LoVo (cell line): ENCODE measurements at regions not wholly inside any gene's neighbourhood (a gene's known extent, or its start where the extent isn't known, plus 50 kb on each side); places are given as distances from the start of the nearest gene placed in this dataset.

ENCODE experiments used
- DNase-seq: peaks from one replicate; pipeline ENCODE4 v3.0.0-alpha.2; 2016; ENCODE audit warnings: low spot score

- DNase-seq, result no peak
Observed at GRCh38 chr13:50713523-50714248, 129.8 kb downstream of the DLEU7 start.

- no peak for DNase-seq
Observed at GRCh38 chr13:50714891-50715290, 128.6 kb downstream of the DLEU7 start.

- DNase-seq, result no peak
Observed at GRCh38 chr13:50715402-50716146, 127.9 kb downstream of the DLEU7 start.

DNA sequence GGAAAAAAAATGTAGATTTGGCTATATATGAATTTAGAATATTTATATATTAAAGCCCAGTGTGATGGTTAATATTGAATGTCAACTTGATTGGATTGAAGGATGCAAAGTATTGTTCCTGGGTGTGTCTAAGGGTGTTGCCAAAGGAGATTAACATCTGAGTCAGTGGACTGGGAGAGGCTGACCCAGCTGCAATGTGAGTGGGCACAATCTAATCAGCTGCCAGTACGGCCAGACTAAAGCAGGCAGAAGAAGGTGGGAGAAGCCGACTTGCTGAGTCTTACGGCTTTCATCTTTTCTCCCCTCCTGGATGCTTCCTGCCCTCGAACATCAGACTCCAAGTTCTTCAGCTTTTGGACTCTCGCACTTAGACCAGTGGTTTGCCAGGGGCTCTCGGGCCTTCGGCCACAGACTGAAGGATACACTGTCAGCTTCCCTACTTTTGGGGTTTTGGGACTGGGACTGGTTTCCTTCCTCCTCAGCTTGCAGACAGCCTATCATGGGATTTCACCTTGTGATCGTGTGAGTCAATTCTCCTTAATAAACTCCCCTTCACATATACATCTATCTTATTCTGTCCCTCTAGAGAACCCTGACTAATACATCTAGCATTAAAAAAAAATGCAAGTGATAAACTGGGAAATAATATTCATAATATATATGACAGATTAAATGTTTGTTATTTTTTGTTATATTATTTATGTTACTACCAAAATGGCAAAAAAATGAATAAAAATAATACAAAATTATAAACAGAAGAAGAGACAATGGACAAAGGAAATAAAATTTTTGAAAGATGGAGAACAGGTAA lies 122.4 kb downstream of the DLEU7 start:
- no peak for DNase-seq

GRCh38 chr13:50721672-50721992 lies 121.9 kb downstream of the DLEU7 start:
- no peak for DNase-seq

GRCh38 chr13:50722440-50723125 lies 120.9 kb downstream of the DLEU7 start:
- no peak for DNase-seq

DNA sequence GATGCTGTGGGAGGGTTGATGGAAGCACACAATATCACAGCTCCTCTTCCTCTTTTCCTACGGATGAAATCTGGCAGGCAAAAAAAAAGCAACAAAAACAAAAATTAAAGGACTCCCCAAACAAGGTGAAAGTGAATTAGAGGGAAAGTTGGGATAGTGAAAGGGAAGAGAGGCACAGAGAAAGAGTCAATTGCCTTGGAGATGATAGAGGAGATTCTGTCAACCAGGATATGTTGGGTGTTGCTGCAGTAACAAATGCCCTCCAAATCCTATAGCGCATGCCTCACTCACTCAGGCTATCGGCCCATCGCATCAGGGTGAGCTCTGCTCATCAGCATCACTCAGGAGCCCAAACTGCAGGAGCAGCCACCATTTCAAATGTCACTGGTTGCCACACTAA lies 119.1 kb downstream of the DLEU7 start:
- no peak for DNase-seq

DNA sequence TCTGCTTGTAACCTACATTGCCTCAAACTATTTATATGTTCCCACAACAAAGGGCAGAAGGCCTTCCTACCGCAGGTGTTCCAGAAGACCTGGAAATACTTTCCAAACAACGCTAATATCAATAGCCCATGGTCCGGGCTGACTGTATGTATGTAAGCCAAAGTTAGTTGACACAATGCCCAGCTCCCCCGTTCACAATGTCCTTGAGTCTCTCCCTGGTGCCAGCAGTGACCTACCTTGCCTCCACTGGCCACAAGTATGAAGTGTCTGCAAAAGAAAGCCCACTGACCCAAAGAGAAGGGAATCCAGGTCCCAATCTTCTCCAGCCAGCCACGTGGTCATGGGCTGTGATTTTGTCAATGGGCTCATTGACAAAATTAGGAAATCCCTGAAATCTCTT lies 118.6 kb downstream of the DLEU7 start:
- DNase-seq, result no peak

GRCh38 chr13:50726164-50726563 lies 117.3 kb downstream of the DLEU7 start:
- no peak for DNase-seq

DNA sequence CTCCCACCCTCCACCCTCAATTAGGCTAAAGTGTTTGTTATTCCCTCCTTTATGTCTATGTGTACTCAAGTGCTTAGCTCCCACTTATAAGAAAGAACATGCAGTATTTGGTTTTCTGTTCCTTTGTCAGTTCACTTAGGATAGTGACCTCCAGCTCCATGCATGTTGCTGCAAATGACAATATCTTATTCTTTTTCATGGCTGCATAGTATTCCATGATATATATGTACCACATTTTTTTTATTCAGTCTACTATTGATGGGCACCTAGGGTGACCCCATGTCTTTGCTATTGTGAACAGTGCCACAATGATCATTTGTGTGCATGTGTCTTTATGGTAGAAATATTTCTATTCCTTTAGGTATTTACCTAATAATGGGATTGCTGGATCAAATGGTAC lies 114.3 kb downstream of the DLEU7 start:
- DNase-seq, result no peak

DNA sequence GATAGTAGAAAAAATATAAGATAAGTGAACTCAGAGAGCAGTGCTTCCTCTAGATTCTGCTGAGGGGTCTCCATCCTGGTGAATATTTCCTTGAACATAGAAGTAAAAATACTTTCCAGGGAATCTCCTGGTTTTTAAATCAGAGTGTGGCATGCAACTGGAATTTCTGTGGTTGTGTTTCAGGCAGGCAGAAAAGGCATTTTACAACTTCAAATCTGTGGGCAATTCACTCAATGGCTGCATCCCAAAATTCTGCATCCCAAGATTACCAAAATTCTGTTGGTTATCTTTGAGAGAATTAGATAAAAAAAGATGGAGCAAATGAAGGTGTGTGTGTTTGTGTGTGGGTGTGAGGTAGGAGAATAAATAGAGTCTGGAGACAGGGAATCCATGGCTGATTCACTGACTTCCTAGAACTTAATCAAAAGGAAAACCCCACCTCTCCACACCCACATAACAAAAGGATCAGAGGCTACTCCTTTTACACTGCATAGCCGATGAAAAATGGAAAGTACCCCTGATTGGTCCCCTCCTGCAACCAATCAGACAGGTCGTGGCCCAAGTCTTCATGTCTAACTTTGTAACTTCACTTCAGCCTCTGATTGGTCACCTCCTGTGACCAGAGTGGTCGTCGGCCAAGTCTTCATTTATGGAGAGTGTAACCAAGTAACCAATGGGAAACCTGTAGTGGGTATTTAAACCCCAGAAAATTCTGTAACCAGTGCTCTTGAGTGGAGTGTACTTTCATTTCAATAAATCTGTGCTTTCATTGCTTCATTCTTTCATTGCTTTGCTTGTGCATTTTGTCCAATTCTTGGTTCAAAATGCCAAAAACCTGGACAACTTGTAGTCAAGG lies 112.8 kb downstream of the DLEU7 start:
- DNase-seq, result no peak

GRCh38 chr13:50731400-50731799 lies 112.1 kb downstream of the DLEU7 start:
- DNase-seq, result peak; percentile 45

DNA sequence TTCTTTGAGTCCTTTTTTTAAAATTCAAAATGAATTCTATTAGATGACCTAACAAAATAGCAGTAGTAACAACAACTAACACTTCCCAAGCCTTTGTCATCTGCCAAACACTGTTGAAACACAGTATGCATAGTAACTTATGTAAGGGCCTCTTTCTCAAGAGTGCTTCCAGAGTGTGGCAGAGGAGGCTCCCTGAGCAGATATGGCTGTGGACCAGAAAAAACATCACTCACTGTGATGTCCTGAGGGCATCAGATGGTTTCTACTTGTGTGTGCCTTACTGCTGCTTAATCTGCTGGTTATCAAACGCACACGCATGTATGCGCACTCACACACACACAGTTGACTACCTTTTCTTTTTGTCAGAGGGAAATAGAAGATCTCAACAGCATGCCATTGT lies 110.8 kb downstream of the DLEU7 start:
- no peak for DNase-seq

DNA sequence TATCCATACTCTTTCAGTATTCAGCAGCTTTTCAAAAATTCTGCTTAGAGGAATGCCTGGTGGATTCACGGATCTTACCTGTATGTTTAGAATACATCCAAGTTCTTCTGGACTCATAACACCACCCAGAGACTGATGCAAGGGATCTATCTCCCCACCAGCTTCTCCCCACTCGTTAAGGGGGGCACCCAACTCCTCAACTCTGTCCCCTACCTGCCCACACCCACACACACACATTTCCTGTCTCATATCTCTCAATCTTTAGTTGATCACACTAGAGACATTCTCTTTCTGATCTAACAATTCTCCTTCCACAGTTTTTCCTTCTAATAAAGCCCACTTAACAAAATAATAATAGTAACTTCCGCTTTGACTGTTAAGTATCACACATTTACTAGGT lies 110.1 kb downstream of the DLEU7 start:
- no peak for DNase-seq

DNA sequence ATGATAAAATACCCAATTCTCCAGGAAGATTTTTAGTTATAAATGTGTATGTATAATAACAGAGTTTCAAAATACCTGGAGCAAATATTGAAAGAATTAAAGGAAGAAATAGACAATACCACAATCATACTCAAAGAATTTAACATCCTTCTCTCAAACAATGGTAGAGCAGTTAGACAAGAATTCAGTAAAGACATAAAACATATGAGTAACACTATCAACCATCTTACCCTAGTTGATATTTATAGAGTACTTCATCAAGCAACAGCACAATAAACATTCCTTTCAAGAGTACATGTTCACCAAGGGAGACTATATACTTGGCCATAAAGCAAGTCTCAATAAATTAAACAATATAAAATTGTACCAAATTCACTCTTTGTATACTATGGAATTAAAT lies 108.4 kb downstream of the DLEU7 start:
- DNase-seq, result no peak

GRCh38 chr13:50740052-50740741 lies 103.3 kb downstream of the DLEU7 start:
- no peak for DNase-seq

DNA sequence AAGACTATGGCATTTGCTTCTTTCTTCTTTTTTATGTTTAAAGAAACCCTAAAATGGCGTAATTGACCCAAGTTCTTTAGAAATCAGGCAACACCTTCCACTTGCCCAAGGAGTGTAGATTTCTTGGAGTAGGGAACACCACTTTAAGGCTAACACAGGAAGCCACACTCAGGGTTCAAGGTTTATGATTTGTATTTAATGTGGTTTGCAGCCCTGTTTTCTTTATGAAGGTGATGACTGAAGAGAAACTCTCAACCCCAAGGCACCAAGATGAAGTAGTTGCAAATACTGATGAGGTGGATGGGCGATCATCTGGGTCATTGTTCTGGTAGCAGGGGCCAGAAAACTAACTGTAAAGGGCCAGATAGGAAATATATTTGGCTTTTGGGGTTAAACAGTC lies 101.1 kb downstream of the DLEU7 start:
- no peak for DNase-seq

GRCh38 chr13:50742968-50743367 lies 100.5 kb downstream of the DLEU7 start:
- DNase-seq, result no peak

DNA sequence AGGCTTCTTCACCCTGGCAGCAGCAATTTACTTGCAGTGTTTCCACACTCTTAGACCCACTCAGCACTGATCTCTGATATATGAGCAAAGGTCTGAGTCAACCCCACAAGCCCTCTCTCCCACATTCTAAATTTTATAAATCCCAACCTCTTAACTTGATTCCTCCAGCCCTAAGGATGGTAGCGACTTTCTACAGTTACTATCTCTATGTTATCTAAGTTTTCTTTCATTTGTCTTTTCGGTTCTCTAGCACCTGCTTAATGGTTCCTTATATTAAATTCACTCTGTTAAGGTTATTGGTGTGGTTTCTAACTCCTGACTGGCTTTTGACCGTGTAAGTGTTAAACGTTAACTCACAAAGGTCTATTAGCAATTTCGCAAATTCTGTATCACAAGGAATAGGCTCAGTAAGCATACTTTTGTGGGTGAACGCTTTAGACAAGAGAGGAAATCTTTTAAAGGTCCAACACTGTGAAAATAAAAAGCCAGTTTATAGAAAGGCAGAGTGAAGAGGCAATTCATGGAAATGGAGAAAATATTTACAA lies 99.3 kb downstream of the DLEU7 start:
- DNase-seq, result no peak

DNA sequence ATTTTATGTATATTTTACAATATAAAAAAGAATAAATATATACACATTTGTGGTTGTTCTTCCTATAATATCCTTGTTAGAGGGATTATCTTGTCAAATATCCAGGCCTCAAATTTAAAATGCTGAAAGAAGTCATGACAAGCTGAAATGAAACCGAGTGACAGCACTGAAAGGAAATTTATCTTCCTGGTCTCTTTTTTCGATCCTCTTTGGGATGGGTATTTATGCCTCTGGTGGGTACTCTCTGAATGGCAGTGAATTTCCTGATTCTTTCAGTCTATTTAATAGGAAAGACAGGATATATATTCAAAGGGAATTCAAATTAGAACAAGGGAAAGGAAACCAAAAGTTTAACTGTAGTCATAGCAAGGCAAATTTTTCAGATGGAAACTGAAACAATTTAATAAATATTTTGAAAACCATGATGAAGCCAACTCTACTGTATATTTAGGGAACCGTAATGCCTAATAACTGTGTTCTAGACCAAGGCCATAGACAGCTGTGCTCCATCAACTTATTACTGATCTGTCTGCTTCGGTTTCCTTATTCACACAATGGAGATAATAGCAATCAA lies 97.9 kb downstream of the DLEU7 start:
- DNase-seq, result no peak
